ENCODE measurements at regions not wholly inside any gene's neighbourhood (a gene's known extent, or its start where the extent isn't known, plus 50 kb on each side); places are given as distances from the start of the nearest gene placed in this dataset.

DNA sequence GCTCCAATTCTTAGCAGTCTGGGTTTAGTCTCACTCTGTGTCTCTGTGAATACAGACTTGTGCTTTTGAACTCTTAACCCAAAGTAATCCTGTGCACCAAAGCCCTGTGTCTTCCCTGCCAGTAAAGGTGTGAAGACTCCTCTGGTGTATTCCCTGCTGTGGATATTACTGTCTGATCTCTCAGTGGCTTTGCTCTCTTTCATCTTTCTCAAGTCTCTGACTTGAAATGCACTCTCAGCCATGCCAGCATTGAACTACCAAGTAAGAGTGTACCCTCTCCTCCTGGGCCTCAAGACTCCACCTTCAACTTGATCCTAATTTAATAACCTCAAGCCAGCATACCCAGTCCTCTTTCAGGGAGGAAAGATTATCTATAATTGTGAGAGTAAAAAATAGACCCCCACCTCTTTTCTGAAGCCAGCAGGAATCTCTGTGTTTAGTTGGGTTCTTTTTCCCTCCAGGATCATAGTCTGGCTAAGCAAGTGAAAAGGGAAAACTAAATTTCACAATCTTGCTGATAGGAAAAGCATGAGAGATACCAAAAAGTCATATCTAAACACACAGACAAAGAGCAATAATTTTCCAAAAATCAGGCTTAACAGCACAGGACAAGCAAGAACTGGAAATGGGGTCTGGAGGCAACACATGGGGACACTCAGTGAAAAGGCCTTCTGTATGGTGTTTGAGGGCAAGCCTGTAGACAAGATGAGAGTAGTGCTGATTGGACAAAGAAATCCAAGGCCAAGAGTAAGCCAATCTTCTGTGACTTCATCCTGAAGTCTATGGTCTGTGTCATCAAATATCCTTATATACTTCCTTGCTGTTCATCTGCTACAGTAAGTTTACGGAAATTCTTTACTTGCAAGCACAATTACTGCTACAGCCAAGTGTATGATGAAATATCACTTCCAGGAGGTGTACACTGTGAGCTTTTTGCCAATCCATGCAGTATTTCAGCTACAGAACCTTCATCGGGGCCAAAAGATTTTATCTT is 296.1 kb upstream of the TGFBR2 start:
- Histone ChIP-seq H3K9ac (ENCODE audit: low read length) (peak overlapping the region; percentile 12), H3K36me3 (ENCODE audit: control insufficient read depth in 1 of 2, insufficient read depth in 2 of 2, low read depth in 1 of 2, low read length in 2 of 2) (no peaks in the 10 kb centered on the region), H2AK5ac (ENCODE audit: low read length, severe bottlenecking) (no peak overlapping the region), H3K14ac (ENCODE audit: low read length in 2 of 2) (no peak overlapping the region), H2BK12ac (ENCODE audit: low read length in 2 of 2) (peak overlapping the region; percentile 15 to 71), H3K9me3 (ENCODE audit: control insufficient read depth, low read length) (no peaks in the 10 kb centered on the region), H3K23ac (ENCODE audit: low read length in 2 of 2) (no peak overlapping the region), H3K27ac (ENCODE audit: low read length, poor library complexity, severe bottlenecking) (no peak overlapping the region), H3K18ac (ENCODE audit: low read depth in 1 of 2, low read length in 2 of 2) (no peak overlapping the region), H3K27me3 (ENCODE audit: control insufficient read depth in 1 of 2, insufficient read depth in 1 of 2, low read length in 2 of 2) (no peaks in the 10 kb centered on the region), H3K4me2 (ENCODE audit: low read length, poor library complexity, severe bottlenecking) (no peak overlapping the region), H3K4me3 (ENCODE audit: insufficient read depth in 1 of 2, low read depth in 1 of 2, low read length in 2 of 2) (no peak overlapping the region), H2BK5ac (ENCODE audit: low read depth, low read length, poor library complexity, severe bottlenecking) (no peak overlapping the region), H3K4ac (ENCODE audit: low read depth in 1 of 2, low read length in 2 of 2) (no peak overlapping the region), H2AFZ (ENCODE audit: low read depth, low read length) (no peak overlapping the region), H3K79me1 (replicated peaks; ENCODE audit: low read length, poor library complexity, severe bottlenecking) (no peaks in the 10 kb centered on the region), H2BK120ac (ENCODE audit: low read depth, low read length) (no peak overlapping the region), H3K4me1 (ENCODE audit: control insufficient read depth, insufficient read depth, low read depth, low read length) (no peaks in the 10 kb centered on the region), H2BK15ac (ENCODE audit: low read depth, poor library complexity, severe bottlenecking) (no peak overlapping the region), H4K91ac (ENCODE audit: low read length) (no peak overlapping the region), H4K8ac (ENCODE audit: low read length) (no peak overlapping the region)
- no peak for DNase-seq
- 86% methylated on average over 2 of the region's 2 CpGs for WGBS

DNA sequence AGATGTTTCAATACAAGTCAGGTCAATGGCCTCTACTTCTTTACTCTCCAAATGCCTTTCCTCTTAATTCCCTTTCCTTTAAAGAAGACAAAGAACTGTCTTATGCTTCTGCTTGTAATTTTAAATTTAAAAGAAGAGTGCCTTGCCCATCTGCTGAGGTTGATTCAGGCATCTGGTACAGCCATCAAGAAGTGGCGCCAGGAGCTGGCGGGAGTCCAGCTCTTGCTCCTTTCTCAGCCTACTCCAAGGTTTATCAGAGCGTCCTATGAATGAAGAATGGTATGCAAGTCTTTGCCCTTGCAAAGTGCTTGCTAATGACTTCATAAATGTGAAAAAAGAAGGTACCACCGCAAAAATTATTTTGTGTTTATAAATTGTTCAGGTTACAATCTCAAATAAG is 294.6 kb upstream of the TGFBR2 start:
- H3K27me3 ChIP-seq (ENCODE audit: control insufficient read depth in 1 of 2, insufficient read depth in 1 of 2, low read length in 2 of 2), result no peaks in the 10 kb centered on the region
- H2AK5ac ChIP-seq (ENCODE audit: low read length, severe bottlenecking), result no peak overlapping the region
- H3K36me3 ChIP-seq (ENCODE audit: control insufficient read depth in 1 of 2, insufficient read depth in 2 of 2, low read depth in 1 of 2, low read length in 2 of 2), result no peaks in the 10 kb centered on the region
- H3K4me3 ChIP-seq (ENCODE audit: insufficient read depth in 1 of 2, low read depth in 1 of 2, low read length in 2 of 2), result no peak overlapping the region
- H2BK15ac ChIP-seq (ENCODE audit: low read depth, poor library complexity, severe bottlenecking), result no peak overlapping the region
- H3K23ac ChIP-seq (ENCODE audit: low read length in 2 of 2), result no peak overlapping the region
- H3K79me1 ChIP-seq (replicated peaks; ENCODE audit: low read length, poor library complexity, severe bottlenecking), result no peaks in the 10 kb centered on the region
- H4K91ac ChIP-seq (ENCODE audit: low read length), result no peak overlapping the region
- no peak overlapping the region for H3K4me2 ChIP-seq (ENCODE audit: low read length, poor library complexity, severe bottlenecking)
- H3K4me1 ChIP-seq (ENCODE audit: control insufficient read depth, insufficient read depth, low read depth, low read length), result no peaks in the 10 kb centered on the region
- no peak overlapping the region for H3K14ac ChIP-seq (ENCODE audit: low read length in 2 of 2)
- no peak overlapping the region for H3K4ac ChIP-seq (ENCODE audit: low read depth in 1 of 2, low read length in 2 of 2)
- no peak overlapping the region for H3K18ac ChIP-seq (ENCODE audit: low read depth in 1 of 2, low read length in 2 of 2)
- H3K9ac ChIP-seq (ENCODE audit: low read length), result no peak overlapping the region
- no peak overlapping the region for H2AFZ ChIP-seq (ENCODE audit: low read depth, low read length)
- H2BK120ac ChIP-seq (ENCODE audit: low read depth, low read length), result no peak overlapping the region
- no peak overlapping the region for H2BK12ac ChIP-seq (ENCODE audit: low read length in 2 of 2)
- H2BK5ac ChIP-seq (ENCODE audit: low read depth, low read length, poor library complexity, severe bottlenecking), result no peak overlapping the region
- 100% methylated on average over 4 of the region's 4 CpGs for WGBS
- H3K9me3 ChIP-seq (ENCODE audit: control insufficient read depth, low read length), result no peaks in the 10 kb centered on the region
- no peak for DNase-seq
- H4K8ac ChIP-seq (ENCODE audit: low read length), result no peak overlapping the region
- no peak overlapping the region for H3K27ac ChIP-seq (ENCODE audit: low read length, poor library complexity, severe bottlenecking)

DNA sequence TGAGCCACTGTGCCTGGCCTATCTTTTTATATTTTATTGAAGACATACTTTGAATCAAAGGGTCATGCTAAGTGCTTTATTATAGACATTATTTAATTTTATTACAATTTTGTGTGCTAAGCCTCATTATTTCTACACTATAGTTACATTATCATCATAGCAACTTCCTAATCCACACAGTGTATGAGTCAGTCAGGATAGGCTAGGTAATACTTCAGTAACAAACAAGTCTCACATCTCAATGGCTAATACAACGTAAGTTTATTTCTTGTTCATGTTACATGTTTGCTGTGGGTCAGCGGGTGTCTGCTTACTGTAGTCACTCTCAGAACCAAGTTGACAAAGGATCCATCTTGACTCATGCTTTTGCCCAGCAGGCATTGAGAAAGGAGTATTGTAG is 292.6 kb upstream of the TGFBR2 start:
- H2AFZ ChIP-seq (ENCODE audit: low read depth, low read length), result no peak overlapping the region
- no peak overlapping the region for H2BK5ac ChIP-seq (ENCODE audit: low read depth, low read length, poor library complexity, severe bottlenecking)
- H2BK120ac ChIP-seq (ENCODE audit: low read depth, low read length), result no peak overlapping the region
- no peaks in the 10 kb centered on the region for H3K4me1 ChIP-seq (ENCODE audit: control insufficient read depth, insufficient read depth, low read depth, low read length)
- H3K27me3 ChIP-seq (ENCODE audit: control insufficient read depth in 1 of 2, insufficient read depth in 1 of 2, low read length in 2 of 2), result no peaks in the 10 kb centered on the region
- no peaks in the 10 kb centered on the region for H3K79me1 ChIP-seq (replicated peaks; ENCODE audit: low read length, poor library complexity, severe bottlenecking)
- H3K9ac ChIP-seq (ENCODE audit: low read length), result peak overlapping the region; percentile 74
- no peak overlapping the region for H3K4me3 ChIP-seq (ENCODE audit: insufficient read depth in 1 of 2, low read depth in 1 of 2, low read length in 2 of 2)
- no peak overlapping the region for H3K4me2 ChIP-seq (ENCODE audit: low read length, poor library complexity, severe bottlenecking)
- H2AK5ac ChIP-seq (ENCODE audit: low read length, severe bottlenecking), result no peak overlapping the region
- no peak overlapping the region for H3K27ac ChIP-seq (ENCODE audit: low read length, poor library complexity, severe bottlenecking)
- no peak overlapping the region for H4K8ac ChIP-seq (ENCODE audit: low read length)
- no peak overlapping the region for H3K23ac ChIP-seq (ENCODE audit: low read length in 2 of 2)
- 100% methylated on average over 2 of the region's 2 CpGs for WGBS
- no peak overlapping the region for H4K91ac ChIP-seq (ENCODE audit: low read length)
- no peak for DNase-seq
- no peak overlapping the region for H3K4ac ChIP-seq (ENCODE audit: low read depth in 1 of 2, low read length in 2 of 2)
- H2BK15ac ChIP-seq (ENCODE audit: low read depth, poor library complexity, severe bottlenecking), result no peak overlapping the region
- H3K14ac ChIP-seq (ENCODE audit: low read length in 2 of 2), result no peak overlapping the region
- H3K9me3 ChIP-seq (ENCODE audit: control insufficient read depth, low read length), result no peaks in the 10 kb centered on the region
- no peak overlapping the region for H2BK12ac ChIP-seq (ENCODE audit: low read length in 2 of 2)
- H3K36me3 ChIP-seq (ENCODE audit: control insufficient read depth in 1 of 2, insufficient read depth in 2 of 2, low read depth in 1 of 2, low read length in 2 of 2), result no peaks in the 10 kb centered on the region
- no peak overlapping the region for H3K18ac ChIP-seq (ENCODE audit: low read depth in 1 of 2, low read length in 2 of 2)

DNA sequence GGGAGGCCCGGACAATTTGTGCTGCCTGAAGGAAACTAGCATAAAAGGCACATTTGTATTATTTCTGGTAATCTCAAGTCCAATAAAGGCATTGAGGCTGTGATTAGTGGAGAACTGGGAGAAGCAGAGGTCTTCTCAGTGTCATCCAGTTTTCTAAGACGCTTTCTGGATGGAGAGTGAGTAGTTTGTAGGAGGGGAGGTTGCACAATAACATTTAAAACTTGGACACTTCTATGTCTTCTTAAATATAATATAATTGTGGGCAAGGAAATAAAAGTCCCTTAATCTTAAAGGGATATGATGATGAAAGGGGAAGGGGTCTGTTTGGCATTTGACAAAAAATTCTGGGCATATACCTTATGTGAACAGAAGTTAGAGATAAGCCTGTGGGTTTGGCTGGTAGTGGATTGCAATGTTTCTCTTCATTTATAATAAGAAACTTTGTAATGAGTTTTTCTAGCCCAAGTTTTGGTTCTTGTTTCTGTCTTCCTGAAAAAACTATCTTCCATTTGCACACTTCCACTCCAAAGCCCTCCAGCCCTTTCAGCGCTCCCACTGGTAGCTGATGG is 291.6 kb upstream of the TGFBR2 start:
- Histone ChIP-seq H3K23ac (ENCODE audit: low read length in 2 of 2) (no peak overlapping the region), H3K4me3 (ENCODE audit: insufficient read depth in 1 of 2, low read depth in 1 of 2, low read length in 2 of 2) (no peak overlapping the region), H2BK12ac (ENCODE audit: low read length in 2 of 2) (peak overlapping the region in 1 of 2 experiments; percentile 3), H3K4me2 (ENCODE audit: low read length, poor library complexity, severe bottlenecking) (no peak overlapping the region), H3K14ac (ENCODE audit: low read length in 2 of 2) (no peak overlapping the region), H4K91ac (ENCODE audit: low read length) (no peak overlapping the region), H2BK120ac (ENCODE audit: low read depth, low read length) (no peak overlapping the region), H3K27me3 (ENCODE audit: control insufficient read depth in 1 of 2, insufficient read depth in 1 of 2, low read length in 2 of 2) (no peaks in the 10 kb centered on the region), H3K79me1 (replicated peaks; ENCODE audit: low read length, poor library complexity, severe bottlenecking) (no peaks in the 10 kb centered on the region), H3K36me3 (ENCODE audit: control insufficient read depth in 1 of 2, insufficient read depth in 2 of 2, low read depth in 1 of 2, low read length in 2 of 2) (no peaks in the 10 kb centered on the region), H3K18ac (ENCODE audit: low read depth in 1 of 2, low read length in 2 of 2) (no peak overlapping the region), H3K4ac (ENCODE audit: low read depth in 1 of 2, low read length in 2 of 2) (no peak overlapping the region), H2AFZ (ENCODE audit: low read depth, low read length) (no peak overlapping the region), H2AK5ac (ENCODE audit: low read length, severe bottlenecking) (peak overlapping the region; percentile 9), H3K4me1 (ENCODE audit: control insufficient read depth, insufficient read depth, low read depth, low read length) (peaks cover under 1% of the 10 kb centered on the region), H3K27ac (ENCODE audit: low read length, poor library complexity, severe bottlenecking) (no peak overlapping the region), H2BK15ac (ENCODE audit: low read depth, poor library complexity, severe bottlenecking) (no peak overlapping the region), H3K9me3 (ENCODE audit: control insufficient read depth, low read length) (no peaks in the 10 kb centered on the region), H3K9ac (ENCODE audit: low read length) (peak overlapping the region; percentile 74), H4K8ac (ENCODE audit: low read length) (no peak overlapping the region), H2BK5ac (ENCODE audit: low read depth, low read length, poor library complexity, severe bottlenecking) (no peak overlapping the region)
- no peak for DNase-seq
- WGBS, result 100% methylated on average over 2 of the region's 3 CpGs
